Keratinocyte (primary cell): ENCODE measurements at regions not wholly inside any gene's neighbourhood (a gene's known extent, or its start where the extent isn't known, plus 50 kb on each side); places are given as distances from the start of the nearest gene placed in this dataset.

ENCODE experiments used
- DNase-seq: peaks from one replicate; pipeline ENCODE4 v3.0.0-alpha.2; 2011; ENCODE audit warnings: low read depth, missing footprints, low spot score
- FAIRE-seq: peaks from 2 replicates; lab custom pipeline; 2011; peaks lifted over from hg19 to GRCh38; lab: Jason Lieb, UNC
- H2AFZ ChIP-seq: 2 replicates; pipeline ENCODE4 v1.6.0; 2012; ENCODE audit warnings: low read length, control low read depth, inconsistent platforms; ENCODE audit not compliant: control insufficient read depth
- H3K27ac ChIP-seq: 2 replicates; pipeline ENCODE4 v1.5.1; 2011; ENCODE audit warnings: low read length; ENCODE audit not compliant: control insufficient read depth, insufficient read depth
- H3K27me3 ChIP-seq: 3 replicates; pipeline ENCODE4 v1.6.0; 2011; ENCODE audit warnings: low read length; ENCODE audit not compliant: control insufficient read depth, insufficient read depth; ENCODE audit errors: extremely low read depth
- H3K36me3 ChIP-seq, 2 experiments: 2 replicates in 1 of 2; 3 replicates in 1 of 2; pipeline ENCODE4 v1.5.1; 2011; ENCODE audit warnings: low read length in 2 of 2, mild to moderate bottlenecking in 1 of 2; ENCODE audit not compliant: control insufficient read depth in 2 of 2, insufficient read depth in 2 of 2; ENCODE audit errors: extremely low read depth in 1 of 2
- H3K4me1 ChIP-seq: 3 replicates; pipeline ENCODE4 v1.5.1; 2011; ENCODE audit warnings: low read length; ENCODE audit not compliant: control insufficient read depth, insufficient read depth; ENCODE audit errors: extremely low read depth
- H3K4me2 ChIP-seq: 3 replicates; pipeline ENCODE4 v1.6.0; 2011; ENCODE audit warnings: low read depth, low read length; ENCODE audit not compliant: control insufficient read depth, insufficient read depth; ENCODE audit errors: extremely low read depth
- H3K4me3 ChIP-seq, 3 experiments: fragments of 200-600 bp in 1 of 3; sonication (generic) in 1 of 3; 2 replicates in 2 of 3; 3 replicates in 1 of 3; pipeline ENCODE4 v1.5.1; 2011 to 2016; ENCODE audit warnings: low read length in 3 of 3, mild to moderate bottlenecking in 3 of 3, control low read depth in 2 of 3, inconsistent platforms in 1 of 3, low read depth in 1 of 3, mixed read lengths in 1 of 3, mixed run types in 1 of 3, moderate library complexity in 1 of 3; ENCODE audit not compliant: control insufficient read depth in 2 of 3, insufficient read depth in 2 of 3; ENCODE audit errors: extremely low read depth in 1 of 3
- H3K79me2 ChIP-seq: 2 replicates; pipeline ENCODE4 v1.6.0; 2012; ENCODE audit warnings: low read length; ENCODE audit not compliant: control insufficient read depth, insufficient read depth
- H3K9ac ChIP-seq: 3 replicates; pipeline ENCODE4 v1.6.0; 2011; ENCODE audit warnings: low read length; ENCODE audit not compliant: control insufficient read depth, insufficient read depth; ENCODE audit errors: extremely low read depth
- H3K9me1 ChIP-seq: 3 replicates; pipeline ENCODE4 v1.6.0; 2011; ENCODE audit warnings: low read length; ENCODE audit not compliant: control insufficient read depth, insufficient read depth; ENCODE audit errors: extremely low read depth
- H3K9me3 ChIP-seq: 2 replicates; pipeline ENCODE4 v1.5.1; 2012; ENCODE audit warnings: low read depth, low read length; ENCODE audit not compliant: control insufficient read depth
- H4K20me1 ChIP-seq: 3 replicates; pipeline ENCODE4 v1.6.0; 2011; ENCODE audit warnings: low read length; ENCODE audit not compliant: control insufficient read depth, insufficient read depth; ENCODE audit errors: extremely low read depth
- EZH2 ChIP-seq: IDR thresholded peaks from one replicate; pipeline ENCODE4 v1.6.1; 2012; ENCODE audit warnings: inconsistent platforms, mild to moderate bottlenecking, low read length, moderate library complexity
- dilution Hi-C: fragments of 300-500 bp; cut with MboI; formaldehyde crosslinking; loops from one replicate; pipeline ENCODE4 v1.7.0; 2020; ENCODE audit warnings: low sequenced_read_pairs; ENCODE audit not compliant: extremely low pct_ligation_motif_present
- TF ChIP-seq, protein P1 (sequence below), 3 experiments: IDR thresholded peaks in 1 of 3; conservative IDR thresholded peaks in 1 of 3; optimal IDR thresholded peaks in 1 of 3; 2 replicates in 2 of 3; 3 replicates in 1 of 3; pipeline versions ENCODE3 to v1.5.1; 2011; ENCODE audit warnings: low read length in 3 of 3, mild to moderate bottlenecking in 3 of 3, moderate library complexity in 2 of 3, control low read depth in 1 of 3, inconsistent platforms in 1 of 3; ENCODE audit not compliant: insufficient read depth in 2 of 3; ENCODE audit errors: extremely low read depth in 1 of 3

- H3K79me2 ChIP-seq = no peaks in the 10 kb centered on the region
- no peaks in the 10 kb centered on the region for H3K9me1 ChIP-seq
- no peaks in the 10 kb centered on the region for H3K36me3 ChIP-seq
- H4K20me1 ChIP-seq = no peaks in the 10 kb centered on the region
- DNase-seq (no peak), FAIRE-seq (no peak)
- TF ChIP-seq, protein P1, sequence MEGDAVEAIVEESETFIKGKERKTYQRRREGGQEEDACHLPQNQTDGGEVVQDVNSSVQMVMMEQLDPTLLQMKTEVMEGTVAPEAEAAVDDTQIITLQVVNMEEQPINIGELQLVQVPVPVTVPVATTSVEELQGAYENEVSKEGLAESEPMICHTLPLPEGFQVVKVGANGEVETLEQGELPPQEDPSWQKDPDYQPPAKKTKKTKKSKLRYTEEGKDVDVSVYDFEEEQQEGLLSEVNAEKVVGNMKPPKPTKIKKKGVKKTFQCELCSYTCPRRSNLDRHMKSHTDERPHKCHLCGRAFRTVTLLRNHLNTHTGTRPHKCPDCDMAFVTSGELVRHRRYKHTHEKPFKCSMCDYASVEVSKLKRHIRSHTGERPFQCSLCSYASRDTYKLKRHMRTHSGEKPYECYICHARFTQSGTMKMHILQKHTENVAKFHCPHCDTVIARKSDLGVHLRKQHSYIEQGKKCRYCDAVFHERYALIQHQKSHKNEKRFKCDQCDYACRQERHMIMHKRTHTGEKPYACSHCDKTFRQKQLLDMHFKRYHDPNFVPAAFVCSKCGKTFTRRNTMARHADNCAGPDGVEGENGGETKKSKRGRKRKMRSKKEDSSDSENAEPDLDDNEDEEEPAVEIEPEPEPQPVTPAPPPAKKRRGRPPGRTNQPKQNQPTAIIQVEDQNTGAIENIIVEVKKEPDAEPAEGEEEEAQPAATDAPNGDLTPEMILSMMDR (optimal IDR thresholded peaks at IDR 0.05 in 1 of 3, IDR thresholded peaks at IDR 0.05 in 1 of 3, conservative IDR thresholded peaks at IDR 0.05 in 1 of 3; ENCODE audit: extremely low read depth in 1 of 3, insufficient read depth in 2 of 3, low read length in 3 of 3) = no peak
- TF ChIP-seq EZH2 = no peak
- H3K4me2 ChIP-seq = no peak overlapping the region
- H3K27me3 ChIP-seq = no peaks in the 10 kb centered on the region
- H3K4me3 ChIP-seq = no peak overlapping the region
- H3K4me1 ChIP-seq = no peaks in the 10 kb centered on the region
- no peaks in the 10 kb centered on the region for H3K9me3 ChIP-seq
- H3K27ac ChIP-seq = no peak overlapping the region
- H2AFZ ChIP-seq = no peak overlapping the region
- no peak overlapping the region for H3K9ac ChIP-seq
- dilution Hi-C loops = no loop called here
Observed at GRCh38 chr9:12141422-12141821, 551.8 kb upstream of the TYRP1 start.

GRCh38 chr9:12155401-12156134, 537.6 kb upstream of the TYRP1 start:
- Histone ChIP-seq H4K20me1 (no peaks in the 10 kb centered on the region), H3K36me3 (no peaks in the 10 kb centered on the region), H2AFZ (no peak overlapping the region), H3K27ac (no peak overlapping the region), H3K27me3 (no peaks in the 10 kb centered on the region), H3K4me1 (no peaks in the 10 kb centered on the region), H3K4me2 (no peak overlapping the region), H3K79me2 (no peaks in the 10 kb centered on the region), H3K9me3 (no peaks in the 10 kb centered on the region), H3K4me3 (no peak overlapping the region), H3K9me1 (no peaks in the 10 kb centered on the region), H3K9ac (no peak overlapping the region)
- DNase-seq (no peak), FAIRE-seq (no peak)
- TF ChIP-seq, protein P1 (optimal IDR thresholded peaks at IDR 0.05 in 1 of 3, IDR thresholded peaks at IDR 0.05 in 1 of 3, conservative IDR thresholded peaks at IDR 0.05 in 1 of 3; ENCODE audit: extremely low read depth in 1 of 3, insufficient read depth in 2 of 3, low read length in 3 of 3) = no peak
- no peak for TF ChIP-seq EZH2
- dilution Hi-C loops = no loop called here
